ENCODE measurements at regions not wholly inside any gene's neighbourhood (a gene's known extent, or its start where the extent isn't known, plus 50 kb on each side); places are given as distances from the start of the nearest gene placed in this dataset.

- Histone ChIP-seq H4K20me1 (ENCODE audit: control insufficient read depth, insufficient read depth, insufficient read length) (no peaks in the 10 kb centered on the region), H2BK20ac (ENCODE audit: low read depth, low read length, poor library complexity, severe bottlenecking) (no peak overlapping the region), H3K27me3 (ENCODE audit: insufficient read depth, low read length) (no peaks in the 10 kb centered on the region), H3K18ac (ENCODE audit: insufficient read length, low read depth, low read length) (no peak overlapping the region), H2AK5ac (ENCODE audit: insufficient read length, low read length) (no peak overlapping the region), H3K4me1 (ENCODE audit: insufficient read depth, low read length) (no peaks in the 10 kb centered on the region; the same call in 1 of the 2 replicates), H2AFZ (ENCODE audit: low read length) (no peak overlapping the region), H2BK5ac (ENCODE audit: insufficient read length, low read length) (no peak overlapping the region), H3K23ac (ENCODE audit: insufficient read length, low read depth, low read length) (no peak overlapping the region), H2BK120ac (ENCODE audit: low read depth, low read length, poor library complexity, severe bottlenecking) (no peak overlapping the region), H4K91ac (ENCODE audit: insufficient read length, low read depth, low read length) (no peak overlapping the region), H3K9ac (ENCODE audit: extremely low read depth, insufficient read length, low read length) (no peak overlapping the region), H3K4me2 (ENCODE audit: insufficient read depth, insufficient read length, low read length) (no peak overlapping the region), H3K56ac (ENCODE audit: insufficient read length, low read depth, low read length) (no peak overlapping the region), H4K8ac (replicated peaks; ENCODE audit: insufficient read length, low read depth, low read length) (no peak overlapping the region), H2BK15ac (ENCODE audit: low read depth, low read length) (no peak overlapping the region), H3K79me2 (ENCODE audit: insufficient read depth, low read length) (no peaks in the 10 kb centered on the region), H2BK12ac (ENCODE audit: insufficient read length, low read depth, low read length) (no peak overlapping the region), H3K23me2 (ENCODE audit: insufficient read length, low read depth, low read length, poor library complexity, severe bottlenecking) (no peaks in the 10 kb centered on the region), H3K9me3 (ENCODE audit: control insufficient read depth, low read depth, low read length) (no peaks in the 10 kb centered on the region), H3K4ac (ENCODE audit: low read depth, low read length) (no peak overlapping the region), H3T11ph (ENCODE audit: low read length) (no peak overlapping the region), H3K79me1 (ENCODE audit: insufficient read depth, low read depth, low read length, poor library complexity, severe bottlenecking) (no peaks in the 10 kb centered on the region), H3K14ac (ENCODE audit: insufficient read depth, low read length) (no peak overlapping the region), H3K27ac (ENCODE audit: insufficient read length, low read depth, low read length) (no peak overlapping the region), H4K5ac (ENCODE audit: insufficient read length, low read depth, low read length) (no peak overlapping the region)
- no peak for DNase-seq
- TF ChIP-seq, protein P1, sequence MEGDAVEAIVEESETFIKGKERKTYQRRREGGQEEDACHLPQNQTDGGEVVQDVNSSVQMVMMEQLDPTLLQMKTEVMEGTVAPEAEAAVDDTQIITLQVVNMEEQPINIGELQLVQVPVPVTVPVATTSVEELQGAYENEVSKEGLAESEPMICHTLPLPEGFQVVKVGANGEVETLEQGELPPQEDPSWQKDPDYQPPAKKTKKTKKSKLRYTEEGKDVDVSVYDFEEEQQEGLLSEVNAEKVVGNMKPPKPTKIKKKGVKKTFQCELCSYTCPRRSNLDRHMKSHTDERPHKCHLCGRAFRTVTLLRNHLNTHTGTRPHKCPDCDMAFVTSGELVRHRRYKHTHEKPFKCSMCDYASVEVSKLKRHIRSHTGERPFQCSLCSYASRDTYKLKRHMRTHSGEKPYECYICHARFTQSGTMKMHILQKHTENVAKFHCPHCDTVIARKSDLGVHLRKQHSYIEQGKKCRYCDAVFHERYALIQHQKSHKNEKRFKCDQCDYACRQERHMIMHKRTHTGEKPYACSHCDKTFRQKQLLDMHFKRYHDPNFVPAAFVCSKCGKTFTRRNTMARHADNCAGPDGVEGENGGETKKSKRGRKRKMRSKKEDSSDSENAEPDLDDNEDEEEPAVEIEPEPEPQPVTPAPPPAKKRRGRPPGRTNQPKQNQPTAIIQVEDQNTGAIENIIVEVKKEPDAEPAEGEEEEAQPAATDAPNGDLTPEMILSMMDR (conservative IDR thresholded peaks at IDR 0.05) = no peak
- peaks cover 0 to 3% of the 10 kb centered on the region in 2 experiments; a peak in 2 of 4 replicates for H3K4me1 Mint-ChIP-seq
- H3K27ac Mint-ChIP-seq = no peak overlapping the region
- H3K9me3 Mint-ChIP-seq = no peaks in the 10 kb centered on the region; a peak in 1 of 5 replicates
- no peak overlapping the region for H3K4me3 Mint-ChIP-seq
- no peaks in the 10 kb centered on the region; the same call in 1 of the 2 replicates for H3K27me3 Mint-ChIP-seq (ENCODE audit: low read depth)
- H3K36me3 Mint-ChIP-seq (ENCODE audit: insufficient read depth in 1 of 3, low read depth in 3 of 3) = no peaks in the 10 kb centered on the region
Measured at GRCh38 chr2:147713349-147713748, 131.5 kb upstream of the ACVR2A start.
